Heart left ventricle (tissue), 16 donors: ENCODE measurements at regions not wholly inside any gene's neighbourhood (a gene's known extent, or its start where the extent isn't known, plus 50 kb on each side); places are given as distances from the start of the nearest gene placed in this dataset.

Experiments
- ATAC-seq, 4 donors: fragments of 200-7000 bp; cut with Tn5 transposase; one replicate each; pipeline ENCODE4 v1.9.1; 2020 to 2022; ENCODE audit warnings: moderate library complexity in 4 of 4, mild to moderate bottlenecking in 3 of 4, moderate number of reproducible peaks in 1 of 4
- DNase-seq, 5 donors: peaks; one replicate each; pipeline ENCODE4 v3.0.0-alpha.2; 2020
- H3K27ac ChIP-seq, 12 donors: fragments of 200-600 bp; sonication (generic) in 4 of 12; one replicate each; pipeline versions ENCODE4 v1.5.0 to v1.8.0; 2016 to 2022; ENCODE audit warnings: mild to moderate bottlenecking in 2 of 12
- H3K27me3 ChIP-seq, 9 donors: fragments of 200-600 bp; sonication (generic) in 2 of 9; one replicate each; pipeline versions ENCODE4 v1.5.1 to v1.8.0; 2016 to 2022; ENCODE audit warnings: mild to moderate bottlenecking in 3 of 9
- H3K36me3 ChIP-seq, 9 donors: fragments of 200-600 bp; sonication (generic) in 2 of 9; one replicate each; pipeline versions ENCODE4 v1.5.0 to v1.8.0; 2018 to 2022; ENCODE audit warnings: mild to moderate bottlenecking in 2 of 9
- H3K4me1 ChIP-seq, 12 donors: fragments of 200-600 bp; sonication (generic) in 4 of 12; one replicate each; pipeline versions ENCODE4 v1.5.0 to v1.8.0; 2016 to 2022; ENCODE audit warnings: mild to moderate bottlenecking in 3 of 12
- H3K4me3 ChIP-seq, 12 donors: fragments of 200-600 bp; sonication (generic) in 4 of 12; one replicate each; pipeline versions ENCODE4 v1.5.0 to v1.8.0; 2017 to 2022; ENCODE audit warnings: mild to moderate bottlenecking in 9 of 12, moderate library complexity in 4 of 12
- H3K9me3 ChIP-seq, 12 donors: fragments of 200-600 bp; sonication (generic) in 4 of 12; one replicate each; pipeline versions ENCODE4 v1.5.0 to v1.8.0; 2016 to 2022; ENCODE audit warnings: mild to moderate bottlenecking in 1 of 12
- POLR2A ChIP-seq, 2 donors: fragments of 450-650 bp; IDR thresholded peaks; one replicate each; pipeline ENCODE4 v1.6.1; 2017; ENCODE audit warnings: antibody characterized with exemption in 2 of 2, mild to moderate bottlenecking in 2 of 2, moderate library complexity in 2 of 2
- WGBS, 4 donors: extraction: QIAGEN DNeasy Blood & Tissue Kit in 2 of 4; methylation state at CpG; one replicate each; pipeline versions ENCODE4 v1.1.5 to v1.1.7; 2013 to 2018; 5-methylcytosine and 5-hydroxymethylcytosine counted together
- intact Hi-C, 10 donors: fragments of 100-400 bp; cut with DNase I; formaldehyde crosslinking; loops; one replicate each; pipeline versions ENCODE4 v1.11.1 to v1.14.2; 2022
- TF ChIP-seq, protein P1 (sequence below), 12 donors: fragments of 200-600 bp; sonication (generic) in 4 of 12; IDR thresholded peaks; one replicate each; pipeline versions ENCODE4 v1.5.0 to v1.8.0; 2018 to 2022; ENCODE audit warnings: antibody characterized with exemption in 12 of 12, mild to moderate bottlenecking in 5 of 12
- donor health status: ischemic (EF 13 %, LVEDD 7.1; RV severe dilation, severe dysfunction).
- donor health status: healthy with polysubstance abuse.
- donor health status: DM: no; HTN: yes; CAD: no.
- donor health status: DM: no; HTN: no; CAD: no.
- donor health status: ischemic (EF 25% LVEDD 6.9; RV normal size, moderate dysfunction).
- donor health status: ischemic (EF 25% LVEDD 5.7; RV mildly dilated, moderate dysfunction).
- donor health status: healthy.
- donor health status: DM: yes; HTN: yes; CAD: no.
- donor health status: ischemic (EF 35%, LVEDD 5.7; RV mildly dilated, moderate dysfunction).
- donor health status: nonischemic (EF 11% LVEDD 7.7; RV severe dilation, severe dysfunction).
- donor health status: DM: yes; HTN: yes; CAD: no.
- donor health status: PGD.
- donor health status: ischemic (EF 29% LVEDD 5.4; RV normal size, mild dysfunction).
- donor health status: nonischemic (EF 23%, LVEDD 6.1; RV moderate dilation, normal function).

DNA sequence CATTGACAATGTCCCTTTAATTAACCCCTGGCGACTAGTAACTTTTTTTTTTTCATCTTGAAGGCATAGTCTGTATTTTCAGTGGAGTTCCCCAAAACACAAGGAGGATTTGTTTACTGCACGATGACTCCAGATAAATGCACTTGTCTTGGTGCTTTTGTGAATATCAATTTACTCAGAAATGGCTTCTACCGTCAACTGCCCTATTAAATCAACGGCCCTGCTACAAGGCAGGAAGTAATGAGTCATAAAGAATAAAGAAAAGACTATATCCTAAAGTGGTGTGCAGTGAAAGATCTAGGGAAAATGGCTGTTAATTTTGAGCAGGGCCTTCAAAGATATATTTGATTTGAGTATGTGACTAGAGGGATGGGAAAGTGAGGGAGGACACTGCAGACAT lies 388.3 kb upstream of the CHD1 start:
- Histone ChIP-seq H3K4me1 (peaks cover 0 to 7% (median 0%) of the 10 kb centered on the region in 12 donors), H3K27me3 (no peaks in the 10 kb centered on the region), H3K36me3 (no peaks in the 10 kb centered on the region), H3K4me3 (no peak overlapping the region), H3K9me3 (peaks cover 0 to 7% (median 0%) of the 10 kb centered on the region in 12 donors), H3K27ac (no peak overlapping the region)
- no peak for ATAC-seq
- intact Hi-C loops: no loop called here
- TF ChIP-seq POLR2A (IDR thresholded peaks at IDR 0.05): no peak
- TF ChIP-seq, protein P1, sequence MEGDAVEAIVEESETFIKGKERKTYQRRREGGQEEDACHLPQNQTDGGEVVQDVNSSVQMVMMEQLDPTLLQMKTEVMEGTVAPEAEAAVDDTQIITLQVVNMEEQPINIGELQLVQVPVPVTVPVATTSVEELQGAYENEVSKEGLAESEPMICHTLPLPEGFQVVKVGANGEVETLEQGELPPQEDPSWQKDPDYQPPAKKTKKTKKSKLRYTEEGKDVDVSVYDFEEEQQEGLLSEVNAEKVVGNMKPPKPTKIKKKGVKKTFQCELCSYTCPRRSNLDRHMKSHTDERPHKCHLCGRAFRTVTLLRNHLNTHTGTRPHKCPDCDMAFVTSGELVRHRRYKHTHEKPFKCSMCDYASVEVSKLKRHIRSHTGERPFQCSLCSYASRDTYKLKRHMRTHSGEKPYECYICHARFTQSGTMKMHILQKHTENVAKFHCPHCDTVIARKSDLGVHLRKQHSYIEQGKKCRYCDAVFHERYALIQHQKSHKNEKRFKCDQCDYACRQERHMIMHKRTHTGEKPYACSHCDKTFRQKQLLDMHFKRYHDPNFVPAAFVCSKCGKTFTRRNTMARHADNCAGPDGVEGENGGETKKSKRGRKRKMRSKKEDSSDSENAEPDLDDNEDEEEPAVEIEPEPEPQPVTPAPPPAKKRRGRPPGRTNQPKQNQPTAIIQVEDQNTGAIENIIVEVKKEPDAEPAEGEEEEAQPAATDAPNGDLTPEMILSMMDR (IDR thresholded peaks at IDR 0.05): no peak
- DNase-seq: no peak
- WGBS, 4 donors: 61 to 77% (median 72%) methylated on average over 4 of the region's 4 CpGs

DNA sequence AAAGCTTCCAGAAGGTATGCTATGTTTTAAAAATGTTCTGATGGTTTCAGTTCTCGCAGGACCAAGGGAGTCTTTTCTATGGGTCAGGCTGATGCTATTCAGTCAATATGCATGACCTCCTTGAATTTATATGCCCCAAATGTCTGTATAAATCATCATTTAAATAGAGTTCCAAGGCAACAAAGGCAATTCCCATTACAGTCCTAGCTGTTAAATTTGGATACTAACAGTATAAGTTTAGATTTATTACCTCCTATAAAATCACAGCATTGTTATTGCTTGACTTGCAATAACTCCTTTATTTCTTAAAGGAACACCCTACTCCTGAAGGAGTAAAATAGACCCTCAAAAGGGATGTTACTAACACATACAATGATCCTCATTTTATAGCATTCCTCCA lies 387.7 kb upstream of the CHD1 start:
- Histone ChIP-seq H3K27ac (peak overlapping the region in 1 of 12 donors; percentile 58), H3K4me3 (no peak overlapping the region), H3K4me1 (peaks cover 0 to 7% (median 0%) of the 10 kb centered on the region in 12 donors), H3K27me3 (no peaks in the 10 kb centered on the region), H3K36me3 (no peaks in the 10 kb centered on the region), H3K9me3 (peaks cover 0 to 7% (median 0%) of the 10 kb centered on the region in 12 donors)
- 87 to 94% (median 93%) methylated on average over 1 of the region's 1 CpG for WGBS, 4 donors
- no peak for TF ChIP-seq POLR2A (IDR thresholded peaks at IDR 0.05)
- TF ChIP-seq, protein P1 (IDR thresholded peaks at IDR 0.05): no peak
- intact Hi-C loops: no loop called here
- DNase-seq (no peak), ATAC-seq (no peak)

GRCh38 chr5:99315413-99316183 lies 386.8 kb upstream of the CHD1 start:
- H3K4me1 ChIP-seq: peaks cover 0 to 7% (median 0%) of the 10 kb centered on the region in 12 donors
- no peaks in the 10 kb centered on the region for H3K36me3 ChIP-seq
- H3K27ac ChIP-seq: peak overlapping the region in 1 of 12 donors; percentile 58
- intact Hi-C loops: no loop called here
- no peak overlapping the region for H3K4me3 ChIP-seq
- WGBS, 4 donors: 36 to 56% (median 48%) methylated on average over 2 of the region's 2 CpGs
- peaks cover 0 to 7% (median 0%) of the 10 kb centered on the region in 12 donors for H3K9me3 ChIP-seq
- DNase-seq: no peak
- no peak for TF ChIP-seq POLR2A (IDR thresholded peaks at IDR 0.05)
- TF ChIP-seq, protein P1 (IDR thresholded peaks at IDR 0.05): no peak
- H3K27me3 ChIP-seq: no peaks in the 10 kb centered on the region
- no peak for ATAC-seq

DNA sequence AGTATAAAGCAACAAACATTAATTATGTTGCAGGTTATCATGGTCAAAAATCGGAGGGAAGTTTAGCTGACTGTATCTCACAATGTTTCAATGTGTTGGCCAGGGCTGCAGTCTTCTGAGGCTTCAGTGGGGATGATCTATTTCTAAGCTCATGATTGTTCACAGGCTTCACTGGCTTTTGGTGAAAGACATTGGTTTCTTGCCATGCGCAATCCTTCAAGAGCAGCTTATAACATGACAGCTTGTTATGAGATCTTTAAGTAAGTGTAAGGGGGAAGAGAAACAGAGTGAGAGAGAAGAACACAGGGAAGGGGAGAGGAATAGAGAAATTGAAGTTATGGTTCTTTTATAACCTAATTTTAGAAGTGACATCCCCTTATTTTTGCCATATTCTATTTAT lies 385.9 kb upstream of the CHD1 start:
- Histone ChIP-seq H3K27me3 (no peaks in the 10 kb centered on the region), H3K4me1 (peaks cover 0 to 7% (median 0%) of the 10 kb centered on the region in 12 donors), H3K9me3 (peaks cover 0 to 7% (median 0%) of the 10 kb centered on the region in 12 donors), H3K4me3 (no peak overlapping the region), H3K27ac (peak overlapping the region in 1 of 12 donors; percentile 58), H3K36me3 (no peaks in the 10 kb centered on the region)
- no peak for TF ChIP-seq POLR2A (IDR thresholded peaks at IDR 0.05)
- TF ChIP-seq, protein P1 (IDR thresholded peaks at IDR 0.05): no peak
- intact Hi-C loops: no loop called here
- ATAC-seq (no peak), DNase-seq (no peak)
- 70 to 81% (median 74%) methylated on average over 2 of the region's 2 CpGs for WGBS, 4 donors
